Skeletal muscle satellite cell (primary cell): ENCODE measurements at regions not wholly inside any gene's neighbourhood (a gene's known extent, or its start where the extent isn't known, plus 50 kb on each side); places are given as distances from the start of the nearest gene placed in this dataset.
"Not testable (repeated sequence)": the region's sequence is repeated elsewhere in the genome, so short reads cannot be mapped to it uniquely, and the experiment has no call there.

Experiments
- H3K27me3 ChIP-seq: 2 replicates; pipeline ENCODE4 v1.7.0; 2013; ENCODE audit warnings: low read length; ENCODE audit not compliant: control insufficient read depth, insufficient read depth
- H3K36me3 ChIP-seq: 2 replicates; pipeline ENCODE4 v1.7.0; 2013; ENCODE audit warnings: mild to moderate bottlenecking, control low read depth, low read length; ENCODE audit not compliant: insufficient read depth
- H3K4me1 ChIP-seq: 2 replicates; pipeline ENCODE4 v1.7.0; 2013; ENCODE audit warnings: low read length; ENCODE audit not compliant: control insufficient read depth, insufficient read depth
- H3K4me2 ChIP-seq: 2 replicates; pipeline ENCODE4 v1.7.0; 2013; ENCODE audit warnings: mild to moderate bottlenecking, low read length
- H3K4me3 ChIP-seq: 2 replicates; pipeline ENCODE4 v1.7.0; 2013; ENCODE audit warnings: low read length
- H3K9ac ChIP-seq: 2 replicates; pipeline ENCODE4 v1.7.0; 2013; ENCODE audit warnings: mild to moderate bottlenecking, low read depth, low read length, moderate library complexity
- H3K9me3 ChIP-seq: replicated peaks from 2 replicates; pipeline ENCODE4 v1.7.0; 2013; ENCODE audit warnings: mild to moderate bottlenecking, control low read depth, low read length

GRCh38 chr2:121836611-121837010, 81.2 kb downstream of the TSN start:
- no peak overlapping the region for H3K4me2 ChIP-seq
- H3K9me3 ChIP-seq, result no peaks in the 10 kb centered on the region
- no peaks in the 10 kb centered on the region for H3K4me1 ChIP-seq
- H3K36me3 ChIP-seq, result no peaks in the 10 kb centered on the region
- no peak overlapping the region for H3K4me3 ChIP-seq
- H3K27me3 ChIP-seq, result peaks cover 24% of the 10 kb centered on the region
- no peak overlapping the region for H3K9ac ChIP-seq

GRCh38 chr2:121837591-121837990, 82.1 kb downstream of the TSN start:
- no peaks in the 10 kb centered on the region for H3K36me3 ChIP-seq
- H3K9me3 ChIP-seq, result no peaks in the 10 kb centered on the region
- H3K9ac ChIP-seq, result no peak overlapping the region

GRCh38 chr2:121838551-121838950, 83.1 kb downstream of the TSN start:
- no peak overlapping the region for H3K4me2 ChIP-seq
- H3K4me1 ChIP-seq, result no peaks in the 10 kb centered on the region

More at GRCh38 chr2:121837591-121837990, 82.1 kb downstream of the TSN start:
- Histone ChIP-seq H3K27me3 (peaks cover 26% of the 10 kb centered on the region), H3K4me2 (no peak overlapping the region), H3K4me1 (no peaks in the 10 kb centered on the region), H3K4me3 (no peak overlapping the region)

GRCh38 chr2:121839584-121839983, 84.1 kb downstream of the TSN start:
- Histone ChIP-seq H3K27me3 (peaks cover 26% of the 10 kb centered on the region), H3K36me3 (no peaks in the 10 kb centered on the region), H3K9me3 (no peaks in the 10 kb centered on the region), H3K4me3 (no peak overlapping the region), H3K9ac (no peak overlapping the region), H3K4me1 (no peaks in the 10 kb centered on the region), H3K4me2 (no peak overlapping the region)

More at GRCh38 chr2:121838551-121838950, 83.1 kb downstream of the TSN start:
- Histone ChIP-seq H3K4me3 (no peak overlapping the region), H3K9ac (no peak overlapping the region), H3K36me3 (no peaks in the 10 kb centered on the region), H3K9me3 (no peaks in the 10 kb centered on the region), H3K27me3 (peaks cover 26% of the 10 kb centered on the region)

- Histone ChIP-seq H3K36me3 (no peaks in the 10 kb centered on the region), H3K9ac (no peak overlapping the region), H3K4me1 (no peaks in the 10 kb centered on the region), H3K27me3 (peaks cover 16% of the 10 kb centered on the region), H3K4me2 (no peak overlapping the region), H3K4me3 (no peak overlapping the region), H3K9me3 (no peaks in the 10 kb centered on the region)
Measured at GRCh38 chr2:121849236-121849635, 93.8 kb downstream of the TSN start.

- not testable (repeated sequence) for H3K9me3 ChIP-seq, H3K4me3 ChIP-seq, H3K9ac ChIP-seq, H3K36me3 ChIP-seq, H3K4me2 ChIP-seq, H3K4me1 ChIP-seq
- H3K27me3 ChIP-seq, result peaks cover 14% of the 10 kb centered on the region
Measured at GRCh38 chr2:121853149-121853548, 97.7 kb downstream of the TSN start.

GRCh38 chr2:121855510-121855909, 100.1 kb downstream of the TSN start:
- no peaks in the 10 kb centered on the region for H3K36me3 ChIP-seq
- H3K4me3 ChIP-seq, result no peak overlapping the region
- peaks cover 4% of the 10 kb centered on the region for H3K27me3 ChIP-seq
- no peak overlapping the region for H3K4me2 ChIP-seq
- H3K9ac ChIP-seq, result no peak overlapping the region
- peaks cover 10% of the 10 kb centered on the region for H3K4me1 ChIP-seq
- no peaks in the 10 kb centered on the region for H3K9me3 ChIP-seq

GRCh38 chr2:121856360-121856759, 100.9 kb downstream of the TSN start:
- no peak overlapping the region for H3K9ac ChIP-seq
- H3K4me3 ChIP-seq, result no peak overlapping the region
- H3K27me3 ChIP-seq, result peaks cover 2% of the 10 kb centered on the region
- H3K36me3 ChIP-seq, result no peaks in the 10 kb centered on the region
- H3K9me3 ChIP-seq, result no peaks in the 10 kb centered on the region
- H3K4me2 ChIP-seq, result no peak overlapping the region
- H3K4me1 ChIP-seq, result peaks cover 15% of the 10 kb centered on the region

GRCh38 chr2:121858369-121858768, 102.9 kb downstream of the TSN start:
- Histone ChIP-seq H3K4me2 (no peak overlapping the region), H3K36me3 (no peaks in the 10 kb centered on the region), H3K4me3 (no peak overlapping the region), H3K9ac (no peak overlapping the region), H3K9me3 (no peaks in the 10 kb centered on the region), H3K4me1 (peaks cover 15% of the 10 kb centered on the region), H3K27me3 (peaks cover 2% of the 10 kb centered on the region)

GRCh38 chr2:121858847-121859246, 103.4 kb downstream of the TSN start:
- Histone ChIP-seq H3K9ac (no peak overlapping the region), H3K4me1 (peaks cover 15% of the 10 kb centered on the region), H3K36me3 (no peaks in the 10 kb centered on the region), H3K27me3 (peaks cover 2% of the 10 kb centered on the region), H3K4me2 (no peak overlapping the region), H3K9me3 (no peaks in the 10 kb centered on the region), H3K4me3 (no peak overlapping the region)

GRCh38 chr2:121860033-121860757, 104.7 kb downstream of the TSN start:
- H3K4me1 ChIP-seq, result peaks cover 15% of the 10 kb centered on the region
- no peak overlapping the region for H3K4me3 ChIP-seq
- no peak overlapping the region for H3K4me2 ChIP-seq
- no peaks in the 10 kb centered on the region for H3K27me3 ChIP-seq
- H3K9me3 ChIP-seq, result no peaks in the 10 kb centered on the region
- no peak overlapping the region for H3K9ac ChIP-seq
- H3K36me3 ChIP-seq, result no peaks in the 10 kb centered on the region

GRCh38 chr2:121860758-121861227, 105.3 kb downstream of the TSN start:
- Histone ChIP-seq H3K4me2 (no peak overlapping the region), H3K9me3 (no peaks in the 10 kb centered on the region), H3K4me3 (no peak overlapping the region), H3K27me3 (no peaks in the 10 kb centered on the region), H3K4me1 (peaks cover 15% of the 10 kb centered on the region), H3K9ac (no peak overlapping the region), H3K36me3 (no peaks in the 10 kb centered on the region)
